ENCODE measurements at regions not wholly inside any gene's neighbourhood (a gene's known extent, or its start where the extent isn't known, plus 50 kb on each side); places are given as distances from the start of the nearest gene placed in this dataset.

- no peak for DNase-seq (ENCODE audit: low spot score)
- Histone ChIP-seq H3K9me3 (ENCODE audit: low read depth) (no peaks in the 10 kb centered on the region), H2AFZ (replicated peaks) (no peak overlapping the region), H3K79me2 (ENCODE audit: low read depth) (no peaks in the 10 kb centered on the region), H3K9ac (no peak overlapping the region), H3K4me1 (no peaks in the 10 kb centered on the region), H3K27me3 (no peaks in the 10 kb centered on the region), H3K4me2 (no peak overlapping the region), H3K4me3 (no peak overlapping the region), H3K27ac (no peak overlapping the region), H4K20me1 (ENCODE audit: low read depth) (no peaks in the 10 kb centered on the region), H3F3A (ENCODE audit: low read depth) (no peaks in the 10 kb centered on the region), H3K36me3 (no peaks in the 10 kb centered on the region)
- Mint-ChIP-seq H3K4me3 (no peak overlapping the region), H3K9me3 (no peaks in the 10 kb centered on the region), H3K36me3 (no peaks in the 10 kb centered on the region), H3K4me1 (peaks cover 5% of the 10 kb centered on the region), H3K27me3 (ENCODE audit: insufficient read depth, low read depth) (peaks cover 13% of the 10 kb centered on the region), H3K27ac (no peak overlapping the region)
- no peak for TF ChIP-seq CTCF (IDR thresholded peaks at IDR 0.05)
- TF ChIP-seq EZH2phosphoT487 (IDR thresholded peaks at IDR 0.05) = no peak
- no peak for TF ChIP-seq EZH2 (IDR thresholded peaks at IDR 0.05)
These were observed 72.7 kb upstream of the RNU6ATAC start for GRCh38 chr9:134236935-134237629.

GRCh38 chr9:134237630-134238265 lies 73.4 kb upstream of the RNU6ATAC start:
- peaks cover 6% of the 10 kb centered on the region for H3K4me1 Mint-ChIP-seq
- H3K36me3 Mint-ChIP-seq = no peaks in the 10 kb centered on the region
- Histone ChIP-seq H3K36me3 (no peaks in the 10 kb centered on the region), H3K4me1 (peaks cover 2% of the 10 kb centered on the region), H3K27me3 (no peaks in the 10 kb centered on the region), H4K20me1 (ENCODE audit: low read depth) (no peaks in the 10 kb centered on the region), H3F3A (ENCODE audit: low read depth) (no peaks in the 10 kb centered on the region), H2AFZ (replicated peaks) (no peak overlapping the region), H3K27ac (no peak overlapping the region), H3K9me3 (ENCODE audit: low read depth) (no peaks in the 10 kb centered on the region), H3K9ac (no peak overlapping the region), H3K4me3 (no peak overlapping the region), H3K79me2 (ENCODE audit: low read depth) (no peaks in the 10 kb centered on the region), H3K4me2 (no peak overlapping the region)
- H3K4me3 Mint-ChIP-seq = no peak overlapping the region
- peaks cover 10% of the 10 kb centered on the region for H3K27me3 Mint-ChIP-seq (ENCODE audit: insufficient read depth, low read depth)
- H3K27ac Mint-ChIP-seq = peak overlapping the region; percentile 91
- TF ChIP-seq EZH2phosphoT487 (IDR thresholded peaks at IDR 0.05) = no peak
- no peak for TF ChIP-seq CTCF (IDR thresholded peaks at IDR 0.05)
- TF ChIP-seq EZH2 (IDR thresholded peaks at IDR 0.05) = no peak
- no peak for DNase-seq (ENCODE audit: low spot score)
- no peaks in the 10 kb centered on the region for H3K9me3 Mint-ChIP-seq

GRCh38 chr9:134239130-134239903 lies 75.0 kb upstream of the RNU6ATAC start:
- H3K4me1 ChIP-seq = peaks cover 5% of the 10 kb centered on the region
- H3K79me2 ChIP-seq (ENCODE audit: low read depth) = no peaks in the 10 kb centered on the region
- no peak overlapping the region for H3K4me2 ChIP-seq
- H3K27ac ChIP-seq = no peak overlapping the region
- H3K4me3 ChIP-seq = no peak overlapping the region
- Mint-ChIP-seq H3K9me3 (no peaks in the 10 kb centered on the region), H3K36me3 (no peaks in the 10 kb centered on the region), H3K4me1 (peaks cover 8% of the 10 kb centered on the region), H3K4me3 (no peak overlapping the region), H3K27me3 (ENCODE audit: insufficient read depth, low read depth) (peaks cover 16% of the 10 kb centered on the region), H3K27ac (no peak overlapping the region)
- H3K36me3 ChIP-seq = no peaks in the 10 kb centered on the region
- DNase-seq (ENCODE audit: low spot score) = no peak
- no peak overlapping the region for H2AFZ ChIP-seq (replicated peaks)
- no peak overlapping the region for H3K9ac ChIP-seq
- no peaks in the 10 kb centered on the region for H3K27me3 ChIP-seq
- TF ChIP-seq CTCF (IDR thresholded peaks at IDR 0.05) (no peak), EZH2 (IDR thresholded peaks at IDR 0.05) (no peak), EZH2phosphoT487 (IDR thresholded peaks at IDR 0.05) (no peak)
- H3K9me3 ChIP-seq (ENCODE audit: low read depth) = no peaks in the 10 kb centered on the region
- H4K20me1 ChIP-seq (ENCODE audit: low read depth) = no peaks in the 10 kb centered on the region
- H3F3A ChIP-seq (ENCODE audit: low read depth) = no peaks in the 10 kb centered on the region

All from neural progenitor cell (in vitro differentiated cells).